AG10803 (cell line): ENCODE measurements at regions not wholly inside any gene's neighbourhood (a gene's known extent, or its start where the extent isn't known, plus 50 kb on each side); places are given as distances from the start of the nearest gene placed in this dataset.
A peak's percentile ranks its signal among the peaks of the same experiment; 100 is the strongest.

Experiments
- DNase-seq: peaks from one replicate; pipeline ENCODE4 v3.0.0; 2010; ENCODE audit warnings: low read depth
- H3K4me3 ChIP-seq: 2 replicates; pipeline ENCODE4 v1.5.1; 2011; ENCODE audit warnings: mild to moderate bottlenecking, low read length, control low read depth
- TF ChIP-seq, protein P1 (sequence below): conservative IDR thresholded peaks from 2 replicates; pipeline ENCODE4 v1.5.1; 2011; ENCODE audit warnings: mild to moderate bottlenecking, low read length, control low read depth, inconsistent platforms

DNA sequence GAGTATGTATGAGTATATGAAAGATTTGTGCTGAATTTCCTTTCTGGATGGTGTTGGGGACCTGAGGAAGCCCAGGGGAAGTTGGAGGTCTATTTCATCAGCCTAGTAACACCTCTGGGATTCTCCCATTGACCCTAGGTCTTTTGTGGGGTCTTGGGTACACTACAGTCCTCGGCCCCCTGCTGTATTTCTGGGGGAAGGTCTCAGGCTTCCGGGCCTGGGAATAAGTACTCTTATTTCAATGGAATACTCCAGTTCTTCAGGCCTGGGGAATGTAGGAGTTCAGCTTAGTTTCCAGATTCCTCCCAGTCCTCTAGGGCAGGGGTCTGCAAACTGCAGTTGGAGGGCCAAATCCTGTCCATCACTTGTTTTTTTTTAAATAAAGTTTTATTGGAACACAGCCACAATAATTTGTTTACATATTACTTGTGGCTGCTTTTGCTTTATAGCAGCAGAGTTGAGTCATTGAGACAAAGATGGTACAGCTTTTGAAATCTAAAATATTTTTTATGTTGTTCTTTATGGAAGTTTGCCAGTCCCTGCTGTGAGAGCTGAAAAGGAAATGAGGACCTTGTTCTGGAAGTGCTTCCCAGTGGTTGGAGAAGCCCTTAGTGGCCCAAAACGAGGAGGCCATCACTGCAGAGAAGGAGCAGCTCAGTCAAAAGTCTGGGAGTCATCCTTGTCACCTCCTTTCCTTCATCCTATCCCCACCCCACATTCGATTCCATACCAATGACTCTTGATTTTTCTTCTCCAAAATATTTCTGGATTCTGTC lies 142.5 kb upstream of the HS3ST2 start:
- DNase-seq: peak; percentile 20
- TF ChIP-seq, protein P1, sequence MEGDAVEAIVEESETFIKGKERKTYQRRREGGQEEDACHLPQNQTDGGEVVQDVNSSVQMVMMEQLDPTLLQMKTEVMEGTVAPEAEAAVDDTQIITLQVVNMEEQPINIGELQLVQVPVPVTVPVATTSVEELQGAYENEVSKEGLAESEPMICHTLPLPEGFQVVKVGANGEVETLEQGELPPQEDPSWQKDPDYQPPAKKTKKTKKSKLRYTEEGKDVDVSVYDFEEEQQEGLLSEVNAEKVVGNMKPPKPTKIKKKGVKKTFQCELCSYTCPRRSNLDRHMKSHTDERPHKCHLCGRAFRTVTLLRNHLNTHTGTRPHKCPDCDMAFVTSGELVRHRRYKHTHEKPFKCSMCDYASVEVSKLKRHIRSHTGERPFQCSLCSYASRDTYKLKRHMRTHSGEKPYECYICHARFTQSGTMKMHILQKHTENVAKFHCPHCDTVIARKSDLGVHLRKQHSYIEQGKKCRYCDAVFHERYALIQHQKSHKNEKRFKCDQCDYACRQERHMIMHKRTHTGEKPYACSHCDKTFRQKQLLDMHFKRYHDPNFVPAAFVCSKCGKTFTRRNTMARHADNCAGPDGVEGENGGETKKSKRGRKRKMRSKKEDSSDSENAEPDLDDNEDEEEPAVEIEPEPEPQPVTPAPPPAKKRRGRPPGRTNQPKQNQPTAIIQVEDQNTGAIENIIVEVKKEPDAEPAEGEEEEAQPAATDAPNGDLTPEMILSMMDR: no peak
- no peak overlapping the region for H3K4me3 ChIP-seq

DNA sequence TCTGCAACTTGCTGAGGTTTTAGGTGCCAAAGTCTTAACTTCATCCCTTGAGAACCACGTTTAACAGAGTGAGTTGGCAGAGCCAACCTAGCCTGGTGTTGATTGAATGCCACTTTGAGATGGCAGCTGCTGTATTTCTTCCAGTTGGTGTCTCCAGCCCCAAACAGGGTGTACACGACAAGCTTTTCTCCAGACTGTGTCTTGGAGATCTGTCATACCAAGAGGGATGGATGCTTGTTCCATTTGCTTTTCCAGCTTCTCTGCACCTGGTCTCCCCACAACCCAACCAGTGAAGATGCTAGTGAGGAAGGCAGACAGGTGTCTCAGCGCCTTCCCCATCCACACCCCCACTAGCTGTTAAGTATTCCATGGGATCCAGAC lies 141.1 kb upstream of the HS3ST2 start:
- no peak overlapping the region for H3K4me3 ChIP-seq
- TF ChIP-seq, protein P1: no peak
- no peak for DNase-seq

GRCh38 chr16:22673421-22673831 lies 140.5 kb upstream of the HS3ST2 start:
- no peak for DNase-seq
- TF ChIP-seq, protein P1: no peak
- no peak overlapping the region for H3K4me3 ChIP-seq

GRCh38 chr16:22674832-22675191 lies 139.2 kb upstream of the HS3ST2 start:
- TF ChIP-seq, protein P1: no peak
- no peak for DNase-seq
- H3K4me3 ChIP-seq: no peak overlapping the region

- TF ChIP-seq, protein P1: no peak
- no peak for DNase-seq
- H3K4me3 ChIP-seq: no peak overlapping the region
Observed at GRCh38 chr16:22675745-22676540, 138.0 kb upstream of the HS3ST2 start.

GRCh38 chr16:22677024-22677830 lies 136.7 kb upstream of the HS3ST2 start:
- no peak overlapping the region for H3K4me3 ChIP-seq
- DNase-seq: no peak
- TF ChIP-seq, protein P1: no peak
